ENCODE measurements at regions not wholly inside any gene's neighbourhood (a gene's known extent, or its start where the extent isn't known, plus 50 kb on each side); places are given as distances from the start of the nearest gene placed in this dataset.

DNA sequence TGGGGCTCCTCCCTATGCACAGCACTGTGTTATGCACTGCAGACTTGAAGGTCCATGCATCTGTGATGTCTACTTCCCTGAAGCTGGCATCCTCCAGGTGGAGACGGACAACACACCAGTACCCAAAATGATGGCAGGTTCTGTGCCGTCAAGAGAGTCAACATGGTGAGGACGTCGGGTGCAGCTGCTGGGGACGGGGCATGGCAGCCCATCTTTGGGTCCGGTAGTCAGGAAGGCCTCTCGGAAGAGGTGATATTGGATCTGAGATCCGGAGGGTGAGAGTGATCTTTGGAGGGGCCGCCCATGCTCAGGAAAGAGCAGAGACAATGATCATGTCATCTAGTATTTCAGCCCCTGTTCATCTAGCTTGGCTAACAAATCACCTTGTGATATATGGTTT, 104.1 kb downstream of the RIPK4 start:
- TF ChIP-seq, protein P1, sequence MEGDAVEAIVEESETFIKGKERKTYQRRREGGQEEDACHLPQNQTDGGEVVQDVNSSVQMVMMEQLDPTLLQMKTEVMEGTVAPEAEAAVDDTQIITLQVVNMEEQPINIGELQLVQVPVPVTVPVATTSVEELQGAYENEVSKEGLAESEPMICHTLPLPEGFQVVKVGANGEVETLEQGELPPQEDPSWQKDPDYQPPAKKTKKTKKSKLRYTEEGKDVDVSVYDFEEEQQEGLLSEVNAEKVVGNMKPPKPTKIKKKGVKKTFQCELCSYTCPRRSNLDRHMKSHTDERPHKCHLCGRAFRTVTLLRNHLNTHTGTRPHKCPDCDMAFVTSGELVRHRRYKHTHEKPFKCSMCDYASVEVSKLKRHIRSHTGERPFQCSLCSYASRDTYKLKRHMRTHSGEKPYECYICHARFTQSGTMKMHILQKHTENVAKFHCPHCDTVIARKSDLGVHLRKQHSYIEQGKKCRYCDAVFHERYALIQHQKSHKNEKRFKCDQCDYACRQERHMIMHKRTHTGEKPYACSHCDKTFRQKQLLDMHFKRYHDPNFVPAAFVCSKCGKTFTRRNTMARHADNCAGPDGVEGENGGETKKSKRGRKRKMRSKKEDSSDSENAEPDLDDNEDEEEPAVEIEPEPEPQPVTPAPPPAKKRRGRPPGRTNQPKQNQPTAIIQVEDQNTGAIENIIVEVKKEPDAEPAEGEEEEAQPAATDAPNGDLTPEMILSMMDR (IDR thresholded peaks at IDR 0.05) = no peak
- H3K9me3 Mint-ChIP-seq = no peaks in the 10 kb centered on the region
- intact Hi-C loops (cut with micrococcal nuclease) = no loop called here
- H3K36me3 ChIP-seq (ENCODE audit: control insufficient read depth, insufficient read depth, low read length) = no peaks in the 10 kb centered on the region
- H3K27me3 Mint-ChIP-seq (ENCODE audit: low read depth in 2 of 2) = peaks cover 4 to 9% of the 10 kb centered on the region in 2 donors
- H3K9me3 ChIP-seq (ENCODE audit: control insufficient read depth, insufficient read depth, low read length) = no peaks in the 10 kb centered on the region
- DNase-seq (no peak), ATAC-seq (no peak)
- H3K4me1 ChIP-seq (ENCODE audit: control insufficient read depth, insufficient read depth, low read length) = peaks cover 7% of the 10 kb centered on the region
- no peaks in the 10 kb centered on the region for H3K36me3 Mint-ChIP-seq
- H3K4me3 Mint-ChIP-seq = no peak overlapping the region
- no peak overlapping the region for H3K27ac Mint-ChIP-seq
- no peak overlapping the region for H3K27ac ChIP-seq (ENCODE audit: low read length)
- 90% methylated on average over 9 of the region's 9 CpGs for WGBS (ENCODE audit: insufficient coverage)
- H3K27me3 ChIP-seq (ENCODE audit: control insufficient read depth, insufficient read depth, low read length) = no peaks in the 10 kb centered on the region
- H3K4me1 Mint-ChIP-seq = no peaks in the 10 kb centered on the region
- H3K4me3 ChIP-seq (ENCODE audit: low read length) = no peak overlapping the region

DNA sequence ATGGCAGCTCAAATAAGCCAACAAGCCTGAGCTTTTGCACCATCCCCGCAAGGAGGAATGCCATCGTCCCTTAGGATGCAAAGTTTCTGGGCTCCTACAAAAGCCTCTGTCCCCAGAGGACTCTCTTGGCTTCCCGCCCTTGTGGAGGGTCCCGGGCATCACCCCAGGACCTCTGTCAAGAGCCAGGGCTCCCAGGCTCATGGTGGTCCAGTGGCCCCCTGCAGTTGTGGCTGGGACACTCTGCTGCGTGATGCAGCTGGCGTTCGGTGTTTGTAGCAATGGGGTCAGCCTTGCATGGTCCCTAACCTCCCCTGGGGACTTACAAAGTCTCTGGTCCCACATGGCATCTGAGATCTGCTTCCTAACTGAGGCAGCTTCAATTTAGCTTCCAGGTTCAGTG, 104.7 kb downstream of the RIPK4 start:
- Histone ChIP-seq H3K4me1 (ENCODE audit: control insufficient read depth, insufficient read depth, low read length) (peaks cover 7% of the 10 kb centered on the region), H3K27ac (ENCODE audit: low read length) (no peak overlapping the region), H3K4me3 (ENCODE audit: low read length) (no peak overlapping the region), H3K36me3 (ENCODE audit: control insufficient read depth, insufficient read depth, low read length) (no peaks in the 10 kb centered on the region), H3K9me3 (ENCODE audit: control insufficient read depth, insufficient read depth, low read length) (no peaks in the 10 kb centered on the region), H3K27me3 (ENCODE audit: control insufficient read depth, insufficient read depth, low read length) (no peaks in the 10 kb centered on the region)
- H3K36me3 Mint-ChIP-seq = no peaks in the 10 kb centered on the region
- H3K27me3 Mint-ChIP-seq (ENCODE audit: low read depth in 2 of 2) = peaks cover 4 to 9% of the 10 kb centered on the region in 2 donors
- no peak for ATAC-seq
- H3K4me1 Mint-ChIP-seq = no peaks in the 10 kb centered on the region
- no peak overlapping the region for H3K27ac Mint-ChIP-seq
- H3K4me3 Mint-ChIP-seq = no peak overlapping the region
- TF ChIP-seq, protein P1 (IDR thresholded peaks at IDR 0.05) = no peak
- no peaks in the 10 kb centered on the region for H3K9me3 Mint-ChIP-seq
- intact Hi-C loops (cut with micrococcal nuclease) = no loop called here
- 91% methylated on average over 7 of the region's 7 CpGs for WGBS (ENCODE audit: insufficient coverage)
- no peak for DNase-seq

DNA sequence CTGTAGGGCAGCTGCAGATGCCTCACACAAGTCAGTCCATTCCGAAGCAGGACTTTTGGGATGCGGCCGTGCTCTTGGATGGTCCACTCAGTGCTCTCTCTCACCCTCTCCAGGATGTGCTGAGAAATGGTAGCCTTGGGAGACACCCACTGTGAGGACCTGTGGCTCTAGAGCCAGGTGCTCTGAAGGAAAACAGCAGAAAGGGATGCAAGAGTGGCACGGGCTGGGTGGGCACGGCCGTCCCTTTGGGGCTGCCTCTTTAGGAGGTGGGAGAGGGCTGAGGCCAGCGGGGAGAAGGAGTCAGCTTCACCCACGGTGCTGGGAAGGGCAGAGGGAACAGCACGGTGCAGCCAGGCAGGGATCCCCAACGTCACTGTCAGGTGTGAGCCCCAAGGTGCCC, 106.1 kb downstream of the RIPK4 start:
- intact Hi-C loops (cut with micrococcal nuclease) = no loop called here
- no peak for ATAC-seq
- H3K27me3 Mint-ChIP-seq (ENCODE audit: low read depth in 2 of 2) = peaks cover 4 to 9% of the 10 kb centered on the region in 2 donors

More for the DNA sequence above, 106.1 kb downstream of the RIPK4 start:
- Mint-ChIP-seq H3K9me3 (no peaks in the 10 kb centered on the region), H3K4me1 (no peaks in the 10 kb centered on the region), H3K36me3 (no peaks in the 10 kb centered on the region), H3K4me3 (no peak overlapping the region), H3K27ac (no peak overlapping the region)
- no peak for DNase-seq
- TF ChIP-seq, protein P1 (IDR thresholded peaks at IDR 0.05) = no peak
- WGBS (ENCODE audit: insufficient coverage) = 80% methylated on average over 10 of the region's 10 CpGs
- Histone ChIP-seq H3K36me3 (ENCODE audit: control insufficient read depth, insufficient read depth, low read length) (no peaks in the 10 kb centered on the region), H3K4me1 (ENCODE audit: control insufficient read depth, insufficient read depth, low read length) (no peaks in the 10 kb centered on the region), H3K27ac (ENCODE audit: low read length) (no peak overlapping the region), H3K9me3 (ENCODE audit: control insufficient read depth, insufficient read depth, low read length) (no peaks in the 10 kb centered on the region), H3K4me3 (ENCODE audit: low read length) (no peak overlapping the region), H3K27me3 (ENCODE audit: control insufficient read depth, insufficient read depth, low read length) (no peaks in the 10 kb centered on the region)
